GM19372 (cell line): ENCODE measurements at regions not wholly inside any gene's neighbourhood (a gene's known extent, or its start where the extent isn't known, plus 50 kb on each side); places are given as distances from the start of the nearest gene placed in this dataset.
"Not testable (repeated sequence)": the region's sequence is repeated elsewhere in the genome, so short reads cannot be mapped to it uniquely, and the experiment has no call there.

Experiments used
- ATAC-seq: cut with Tn5 transposase; IDR thresholded peaks from one replicate; pipeline ENCODE4 v1.9.1; 2021; ENCODE audit warnings: mild to moderate bottlenecking, low read depth, moderate library complexity; ENCODE audit not compliant: unreplicated experiment

- ATAC-seq, result no peak
These were observed 1136.3 kb upstream of the ACO1 start for GRCh38 chr9:31248156-31248555.

DNA sequence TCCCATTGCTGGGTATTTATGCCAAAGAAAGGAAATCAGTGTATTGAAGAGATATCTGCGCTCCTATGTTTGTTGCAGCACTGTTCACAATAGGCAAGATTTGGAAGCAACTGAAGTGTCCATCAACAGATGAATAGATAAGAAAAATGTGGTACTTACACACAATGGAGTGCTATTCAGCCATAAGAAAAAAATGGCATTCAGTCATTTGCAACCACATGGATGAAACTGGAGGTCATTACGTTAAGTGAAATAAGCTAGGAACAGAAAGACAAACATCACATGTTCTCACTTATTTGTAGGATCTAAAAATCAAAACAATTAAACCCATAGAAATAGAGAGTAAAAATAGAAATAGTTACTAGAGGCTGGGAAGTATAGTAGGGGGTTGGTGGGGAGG, 1133.1 kb upstream of the ACO1 start:
- no peak for ATAC-seq

GRCh38 chr9:31253800-31254762, 1130.4 kb upstream of the ACO1 start:
- ATAC-seq, result no peak

- no peak for ATAC-seq
These were observed 1129.2 kb upstream of the ACO1 start for GRCh38 chr9:31255211-31255610.

DNA sequence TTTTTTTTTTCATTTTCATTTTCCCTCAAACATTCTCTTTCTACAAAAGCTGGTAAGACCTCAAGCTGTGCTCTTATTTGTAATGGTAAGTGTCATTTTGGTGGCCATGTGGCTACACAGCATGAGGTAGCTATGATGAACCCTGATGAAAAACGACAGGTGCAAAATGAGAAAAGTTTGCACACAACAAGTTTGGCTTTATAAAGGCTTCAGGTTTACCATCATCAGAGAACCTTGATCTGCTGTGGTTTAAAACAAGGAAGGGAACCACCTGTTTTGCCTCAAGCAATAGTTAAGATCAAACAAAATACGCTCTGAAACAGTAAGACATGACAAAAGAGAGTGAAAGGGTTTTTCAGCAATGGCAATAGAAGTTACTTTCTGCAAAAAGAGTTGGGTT, 1124.6 kb upstream of the ACO1 start:
- ATAC-seq, result no peak

DNA sequence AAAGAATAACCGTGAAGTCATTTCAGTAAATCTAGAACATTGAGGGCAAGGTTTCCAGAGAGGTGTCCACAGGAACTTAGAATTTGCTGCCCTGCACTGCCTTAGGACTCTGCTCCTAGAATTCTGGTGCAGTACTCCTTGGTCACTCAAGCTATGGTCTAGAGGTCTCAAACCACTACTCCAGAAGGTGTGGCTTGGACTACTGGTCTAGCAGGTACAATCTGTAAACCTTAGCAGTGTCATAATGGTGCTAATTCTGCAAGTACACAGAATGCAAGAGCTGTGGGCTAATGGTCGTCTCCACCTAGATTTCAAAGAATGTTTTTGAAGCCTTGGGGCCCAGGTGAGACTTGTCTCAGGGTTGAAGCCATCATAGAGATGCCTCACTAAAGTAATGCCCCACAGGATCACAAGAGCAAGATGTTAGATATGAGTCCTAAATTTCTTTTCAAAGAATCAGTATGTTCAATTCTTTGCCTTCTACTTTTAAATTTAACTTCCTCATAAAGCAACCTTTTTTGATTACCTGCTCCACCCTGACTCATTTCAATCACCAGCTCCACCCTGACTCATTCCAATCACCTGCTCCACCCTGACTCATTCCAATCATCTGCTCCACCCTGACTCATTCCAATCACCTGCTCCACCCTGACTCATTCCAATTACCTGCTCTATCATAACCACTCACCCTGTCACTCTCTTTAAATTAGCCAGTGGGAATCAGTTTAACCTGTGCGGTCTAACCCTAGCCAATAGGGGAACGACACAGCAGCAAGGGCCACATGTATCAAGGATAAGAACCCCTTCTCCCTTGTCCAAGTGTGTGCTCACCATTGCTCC, 1111.8 kb upstream of the ACO1 start:
- ATAC-seq, result no peak

DNA sequence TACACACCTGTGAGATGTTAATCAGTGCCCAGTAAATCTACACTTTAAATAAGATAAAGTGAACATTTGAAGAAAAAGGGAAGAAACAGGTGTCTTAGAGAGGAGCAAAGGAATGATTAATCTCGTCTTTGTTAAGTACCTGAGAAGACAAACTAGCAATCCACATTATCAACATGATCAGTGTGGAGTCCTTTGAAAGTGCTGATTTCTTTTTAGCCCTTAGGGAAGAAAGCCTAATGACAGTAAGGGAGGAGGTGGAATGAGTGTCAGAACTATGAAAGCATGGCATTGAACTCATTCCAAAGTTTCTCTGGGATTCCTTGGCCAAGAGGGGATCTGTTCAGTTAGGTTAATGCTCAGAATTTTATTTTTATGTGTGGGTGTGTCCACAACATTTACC, 1109.0 kb upstream of the ACO1 start:
- no peak for ATAC-seq

- ATAC-seq, result no peak
These were observed 1093.7 kb upstream of the ACO1 start for GRCh38 chr9:31290731-31291130.

DNA sequence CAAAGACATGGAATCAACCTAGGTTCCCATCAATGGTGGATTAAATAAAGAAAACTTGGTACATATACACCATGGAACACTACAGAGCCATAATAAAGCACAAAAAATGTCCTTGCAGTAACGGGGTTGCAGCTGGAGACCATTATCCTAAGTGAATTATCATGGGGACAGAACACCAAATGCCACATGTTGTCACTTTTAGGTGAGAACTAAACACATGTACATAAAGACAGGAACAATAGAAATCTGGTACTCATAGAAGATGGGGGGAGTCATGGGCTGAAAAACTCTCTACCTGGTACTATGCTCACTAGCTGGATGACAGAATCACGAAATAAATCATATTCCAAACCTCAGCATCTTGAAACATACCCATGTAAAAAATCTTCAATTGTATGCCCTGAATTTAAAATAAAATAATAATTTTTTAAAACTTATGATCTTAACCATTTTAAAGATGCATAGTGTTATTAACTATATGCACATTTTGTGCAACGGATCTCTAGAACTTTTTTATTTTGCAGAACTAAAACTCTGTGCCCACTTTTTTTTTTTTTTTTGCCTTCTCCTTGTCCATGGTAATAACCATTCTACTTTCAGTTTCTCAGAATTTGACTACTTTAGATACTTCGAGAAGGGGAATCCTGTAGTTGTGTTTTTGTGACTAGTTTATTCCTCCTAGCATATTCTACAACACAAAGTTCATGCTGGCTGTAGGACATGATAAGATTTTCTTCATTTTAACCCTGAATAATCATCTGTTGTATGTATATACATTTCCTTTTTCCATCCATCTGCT, 1081.6 kb upstream of the ACO1 start:
- peak; percentile 66 for ATAC-seq

GRCh38 chr9:31304576-31304975, 1079.9 kb upstream of the ACO1 start:
- no peak for ATAC-seq

- no peak for ATAC-seq
These were observed 1070.2 kb upstream of the ACO1 start for GRCh38 chr9:31314241-31314640.

- no peak for ATAC-seq
These were observed 1063.9 kb upstream of the ACO1 start for GRCh38 chr9:31320494-31320893.

GRCh38 chr9:31321256-31321655, 1063.2 kb upstream of the ACO1 start:
- ATAC-seq, result no peak

GRCh38 chr9:31321686-31322085, 1062.8 kb upstream of the ACO1 start:
- ATAC-seq, result no peak

GRCh38 chr9:31323726-31324444, 1060.6 kb upstream of the ACO1 start:
- ATAC-seq, result no peak

GRCh38 chr9:31325778-31326177, 1058.7 kb upstream of the ACO1 start:
- no peak for ATAC-seq

DNA sequence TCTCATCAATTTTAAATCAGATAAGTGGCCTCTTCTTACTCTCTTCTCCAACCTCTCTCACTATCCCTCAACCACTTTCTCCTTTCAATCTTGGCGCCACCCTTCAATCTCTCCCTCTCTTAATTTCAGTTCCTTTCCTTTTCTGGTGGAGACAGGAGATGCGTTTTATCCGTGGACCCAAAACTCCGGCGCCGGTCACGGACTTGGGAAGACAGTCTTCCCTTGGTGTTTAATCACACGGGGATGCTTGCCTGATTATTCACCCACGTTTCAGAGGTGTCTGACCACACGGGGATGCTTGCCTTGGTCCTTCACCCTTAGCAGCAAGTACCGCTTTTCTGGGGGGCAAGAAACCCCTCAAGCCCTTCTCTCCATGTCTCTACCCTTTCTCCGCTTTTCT, 1057.6 kb upstream of the ACO1 start:
- not testable (repeated sequence) for ATAC-seq

GRCh38 chr9:31334837-31335528, 1049.5 kb upstream of the ACO1 start:
- no peak for ATAC-seq

- no peak for ATAC-seq
These were observed 1048.8 kb upstream of the ACO1 start for GRCh38 chr9:31335529-31336234.
